ENCODE measurements at regions not wholly inside any gene's neighbourhood (a gene's known extent, or its start where the extent isn't known, plus 50 kb on each side); places are given as distances from the start of the nearest gene placed in this dataset.

DNA sequence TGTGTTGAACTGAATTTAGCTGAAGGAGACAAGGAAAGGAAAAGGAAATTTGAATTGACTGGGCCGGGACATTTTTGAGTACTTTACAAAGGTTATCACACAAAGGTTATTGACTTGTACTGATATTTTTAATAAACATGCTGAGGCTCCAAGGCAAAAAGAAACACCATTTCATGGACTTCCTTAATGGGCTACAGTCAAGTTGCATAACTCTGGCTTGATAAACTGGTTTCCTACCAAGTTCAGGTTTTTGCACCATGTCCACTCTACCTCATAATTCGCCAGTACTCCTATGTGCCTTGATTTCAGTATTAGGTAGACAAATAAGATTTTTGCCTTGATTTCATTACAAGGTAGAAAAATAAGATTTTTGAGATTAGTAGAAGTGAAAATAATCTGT, 65.8 kb upstream of the FUT9 start:
- no peak for TF ChIP-seq EZH2phosphoT487 (conservative IDR thresholded peaks at IDR 0.05; ENCODE audit: low read length)
- TF ChIP-seq, protein P1, sequence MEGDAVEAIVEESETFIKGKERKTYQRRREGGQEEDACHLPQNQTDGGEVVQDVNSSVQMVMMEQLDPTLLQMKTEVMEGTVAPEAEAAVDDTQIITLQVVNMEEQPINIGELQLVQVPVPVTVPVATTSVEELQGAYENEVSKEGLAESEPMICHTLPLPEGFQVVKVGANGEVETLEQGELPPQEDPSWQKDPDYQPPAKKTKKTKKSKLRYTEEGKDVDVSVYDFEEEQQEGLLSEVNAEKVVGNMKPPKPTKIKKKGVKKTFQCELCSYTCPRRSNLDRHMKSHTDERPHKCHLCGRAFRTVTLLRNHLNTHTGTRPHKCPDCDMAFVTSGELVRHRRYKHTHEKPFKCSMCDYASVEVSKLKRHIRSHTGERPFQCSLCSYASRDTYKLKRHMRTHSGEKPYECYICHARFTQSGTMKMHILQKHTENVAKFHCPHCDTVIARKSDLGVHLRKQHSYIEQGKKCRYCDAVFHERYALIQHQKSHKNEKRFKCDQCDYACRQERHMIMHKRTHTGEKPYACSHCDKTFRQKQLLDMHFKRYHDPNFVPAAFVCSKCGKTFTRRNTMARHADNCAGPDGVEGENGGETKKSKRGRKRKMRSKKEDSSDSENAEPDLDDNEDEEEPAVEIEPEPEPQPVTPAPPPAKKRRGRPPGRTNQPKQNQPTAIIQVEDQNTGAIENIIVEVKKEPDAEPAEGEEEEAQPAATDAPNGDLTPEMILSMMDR (IDR thresholded peaks at IDR 0.05; ENCODE audit: insufficient read depth, low read length, poor library complexity, severe bottlenecking), result no peak
- H4K20me1 ChIP-seq (ENCODE audit: low read depth, low read length), result no peaks in the 10 kb centered on the region

DNA sequence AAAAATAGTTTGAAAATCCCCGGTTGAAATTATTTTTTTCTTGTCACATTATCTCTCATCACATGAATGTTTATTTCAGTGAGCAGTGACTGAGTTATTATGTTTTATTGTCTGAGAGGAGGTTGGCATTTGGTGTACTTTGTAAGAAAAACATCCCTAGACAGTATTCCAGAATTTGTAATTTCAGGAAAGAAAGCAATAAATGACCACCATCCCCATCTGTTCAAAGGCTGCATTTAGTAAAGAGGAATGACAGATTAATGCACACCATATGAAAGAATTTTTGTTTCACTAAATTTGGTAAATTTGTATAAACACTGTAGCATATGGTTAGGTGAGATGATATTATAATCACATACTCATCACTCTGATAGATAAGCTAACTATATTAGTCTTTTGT, 57.1 kb upstream of the FUT9 start:
- Histone ChIP-seq H3K27ac (ENCODE audit: low read depth, low read length) (no peak overlapping the region), H2AFZ (ENCODE audit: low read depth, low read length, severe bottlenecking) (no peak overlapping the region), H3K9me3 (ENCODE audit: insufficient read depth, low read length) (no peaks in the 10 kb centered on the region), H4K20me1 (ENCODE audit: low read depth, low read length) (no peaks in the 10 kb centered on the region), H3K27me3 (ENCODE audit: low read length) (no peaks in the 10 kb centered on the region), H3F3A (ENCODE audit: insufficient read depth) (no peaks in the 10 kb centered on the region), H3K4me2 (ENCODE audit: low read depth, low read length, poor library complexity, severe bottlenecking) (no peak overlapping the region), H3K36me3 (ENCODE audit: low read length) (no peaks in the 10 kb centered on the region), H3K79me2 (ENCODE audit: insufficient read depth, low read length) (no peaks in the 10 kb centered on the region), H3K9me2 (replicated peaks; ENCODE audit: insufficient read depth, low read length) (no peaks in the 10 kb centered on the region; the same call in 1 of the 2 replicates), H3K9ac (ENCODE audit: low read length) (no peak overlapping the region), H3K4me3 (ENCODE audit: insufficient read depth, low read length, poor library complexity, severe bottlenecking) (no peak overlapping the region)
- TF ChIP-seq EZH2phosphoT487 (conservative IDR thresholded peaks at IDR 0.05; ENCODE audit: low read length), result no peak
- TF ChIP-seq, protein P1 (IDR thresholded peaks at IDR 0.05; ENCODE audit: insufficient read depth, low read length, poor library complexity, severe bottlenecking), result no peak

More for the DNA sequence above, 65.8 kb upstream of the FUT9 start:
- Histone ChIP-seq H3K79me2 (ENCODE audit: insufficient read depth, low read length) (no peaks in the 10 kb centered on the region), H3K9me2 (replicated peaks; ENCODE audit: insufficient read depth, low read length) (no peaks in the 10 kb centered on the region), H3K9me3 (ENCODE audit: insufficient read depth, low read length) (no peaks in the 10 kb centered on the region), H3F3A (ENCODE audit: insufficient read depth) (no peaks in the 10 kb centered on the region), H3K4me2 (ENCODE audit: low read depth, low read length, poor library complexity, severe bottlenecking) (no peak overlapping the region), H3K4me3 (ENCODE audit: insufficient read depth, low read length, poor library complexity, severe bottlenecking) (no peak overlapping the region), H3K27me3 (ENCODE audit: low read length) (no peaks in the 10 kb centered on the region), H3K27ac (ENCODE audit: low read depth, low read length) (no peak overlapping the region), H3K36me3 (ENCODE audit: low read length) (no peaks in the 10 kb centered on the region), H3K9ac (ENCODE audit: low read length) (no peak overlapping the region), H2AFZ (ENCODE audit: low read depth, low read length, severe bottlenecking) (no peak overlapping the region)

DNA sequence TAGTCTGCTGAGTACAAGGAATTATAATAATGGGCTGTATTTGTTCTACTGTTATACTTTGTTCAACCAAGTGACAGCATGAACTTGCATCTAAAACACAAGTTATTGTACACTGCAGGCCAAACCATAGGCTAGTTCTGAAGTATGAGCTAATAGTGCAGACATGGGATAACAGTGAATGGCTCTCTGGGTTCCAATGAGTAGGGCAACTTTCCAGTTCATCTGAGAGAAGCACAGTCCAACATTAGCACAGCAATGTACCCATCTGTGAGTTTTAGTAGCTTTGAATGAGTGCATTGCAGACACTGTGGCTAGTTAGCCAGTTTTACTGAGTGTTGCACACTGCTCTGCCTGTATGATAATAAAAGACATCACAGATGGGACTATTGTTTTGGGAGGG, 56.5 kb upstream of the FUT9 start:
- no peaks in the 10 kb centered on the region for H3K36me3 ChIP-seq (ENCODE audit: low read length)
- H3K79me2 ChIP-seq (ENCODE audit: insufficient read depth, low read length), result no peaks in the 10 kb centered on the region
- H2AFZ ChIP-seq (ENCODE audit: low read depth, low read length, severe bottlenecking), result no peak overlapping the region
- no peak overlapping the region for H3K4me2 ChIP-seq (ENCODE audit: low read depth, low read length, poor library complexity, severe bottlenecking)
- H3K9me2 ChIP-seq (replicated peaks; ENCODE audit: insufficient read depth, low read length), result no peaks in the 10 kb centered on the region; the same call in 1 of the 2 replicates
- no peak overlapping the region for H3K9ac ChIP-seq (ENCODE audit: low read length)
- H3F3A ChIP-seq (ENCODE audit: insufficient read depth), result no peaks in the 10 kb centered on the region
- H3K4me3 ChIP-seq (ENCODE audit: insufficient read depth, low read length, poor library complexity, severe bottlenecking), result no peak overlapping the region
- no peaks in the 10 kb centered on the region for H3K9me3 ChIP-seq (ENCODE audit: insufficient read depth, low read length)
- H4K20me1 ChIP-seq (ENCODE audit: low read depth, low read length), result no peaks in the 10 kb centered on the region
- no peaks in the 10 kb centered on the region for H3K27me3 ChIP-seq (ENCODE audit: low read length)
- TF ChIP-seq EZH2phosphoT487 (conservative IDR thresholded peaks at IDR 0.05; ENCODE audit: low read length), result no peak
- TF ChIP-seq, protein P1 (IDR thresholded peaks at IDR 0.05; ENCODE audit: insufficient read depth, low read length, poor library complexity, severe bottlenecking), result no peak
- H3K27ac ChIP-seq (ENCODE audit: low read depth, low read length), result no peak overlapping the region

Data from SU-DHL-6 (cell line).